ENCODE measurements at regions not wholly inside any gene's neighbourhood (a gene's known extent, or its start where the extent isn't known, plus 50 kb on each side); places are given as distances from the start of the nearest gene placed in this dataset.
A peak's percentile ranks its signal among the peaks of the same experiment; 100 is the strongest.
"Not testable (repeated sequence)": the region's sequence is repeated elsewhere in the genome, so short reads cannot be mapped to it uniquely, and the experiment has no call there.

DNA sequence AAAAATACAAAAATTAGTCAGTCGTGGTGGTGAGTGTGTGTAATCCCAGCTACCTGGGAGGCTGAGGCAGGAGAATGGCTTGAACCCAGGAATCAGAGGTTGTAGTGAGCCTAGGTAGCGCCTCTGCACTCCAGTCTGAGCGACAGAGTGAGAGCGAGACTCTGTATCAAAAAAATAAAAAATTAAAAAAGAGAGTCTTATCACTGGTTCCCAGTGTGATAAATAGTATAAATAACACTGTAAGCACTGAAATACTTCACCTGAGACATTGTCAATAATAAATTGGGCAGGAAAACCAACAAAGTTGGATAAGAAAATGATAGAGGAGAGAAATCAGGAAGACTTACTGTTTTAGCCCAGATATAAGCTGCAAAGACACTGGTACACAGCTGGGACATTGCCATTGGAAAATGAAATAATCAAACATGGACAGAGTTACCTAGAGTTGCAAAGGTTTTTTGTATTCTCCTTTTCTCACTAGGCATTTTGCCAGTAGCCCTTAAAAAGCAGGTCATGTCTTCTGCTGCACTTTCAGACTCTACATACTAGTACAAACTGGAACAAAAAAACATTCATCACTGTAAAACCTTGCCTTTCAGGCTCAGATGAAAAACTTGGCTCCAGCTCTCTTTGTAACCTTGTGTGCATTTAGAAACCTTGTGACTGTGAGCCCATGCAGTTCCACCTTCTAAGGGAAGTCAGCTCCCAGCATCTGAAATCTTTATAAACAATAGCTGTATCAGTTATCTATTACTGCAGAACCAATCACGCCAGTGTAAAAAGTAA is 55.0 kb upstream of the PPP1R2C start:
- Mint-ChIP-seq H3K27ac (no peak overlapping the region), H3K36me3 (ENCODE audit: low read depth) (no peaks in the 10 kb centered on the region), H3K9me3 (no peaks in the 10 kb centered on the region)

DNA sequence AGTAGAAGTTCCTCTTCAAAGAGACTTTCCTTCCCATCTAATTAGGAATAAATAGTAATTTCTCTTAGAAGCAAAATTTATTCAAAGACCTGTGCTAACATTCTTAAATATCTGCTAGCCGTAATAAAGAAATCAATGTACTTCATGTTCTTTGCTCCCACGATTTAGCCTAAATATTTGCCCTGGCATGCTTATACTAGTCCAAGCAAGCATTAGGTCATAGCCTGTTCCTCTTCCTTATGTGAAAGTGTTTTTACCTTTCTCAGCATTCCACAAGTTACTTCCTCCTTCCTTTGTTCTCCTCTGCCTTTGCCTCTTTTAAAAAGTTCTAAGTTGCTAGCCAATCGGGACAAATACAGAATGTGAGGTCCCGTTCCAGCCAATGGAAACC is 55.6 kb upstream of the PPP1R2C start:
- not testable (repeated sequence) for H3K27ac Mint-ChIP-seq; H3K36me3 Mint-ChIP-seq (ENCODE audit: low read depth); H3K9me3 Mint-ChIP-seq

More for the DNA sequence above, 55.0 kb upstream of the PPP1R2C start:
- H3K4me1 Mint-ChIP-seq: no peaks in the 10 kb centered on the region
- ATAC-seq (replicated peaks): no peak
- H3K4me3 Mint-ChIP-seq: no peak overlapping the region
- H3K27me3 Mint-ChIP-seq: no peaks in the 10 kb centered on the region

DNA sequence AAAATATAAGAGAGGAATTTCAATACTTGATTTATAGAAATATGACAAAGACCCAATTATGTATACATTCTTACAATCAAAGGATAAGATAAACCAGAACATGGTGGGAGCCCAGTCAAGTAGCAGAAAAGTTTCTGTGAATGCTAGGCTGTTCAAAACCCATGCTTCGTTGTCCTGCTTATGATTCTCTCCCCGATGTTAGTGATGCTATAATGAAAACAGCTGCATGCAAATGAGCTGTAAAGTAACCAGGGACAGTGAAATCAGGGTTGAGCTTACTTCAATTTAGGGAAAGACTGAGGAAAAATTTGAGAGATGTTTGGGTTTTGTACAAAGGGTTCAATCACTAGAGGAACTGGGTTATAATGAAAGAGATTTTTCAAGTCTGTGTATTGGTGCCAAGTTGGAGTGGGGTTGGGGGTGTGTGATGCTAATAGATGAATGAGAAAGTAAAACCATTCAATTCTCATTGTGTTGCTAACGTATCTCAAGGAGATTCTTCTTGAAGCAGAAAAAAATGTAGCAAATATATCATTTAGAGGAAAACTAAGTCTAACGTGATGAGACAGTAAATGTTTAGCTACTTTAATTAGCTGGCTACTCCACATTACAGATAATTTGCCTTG is 59.3 kb upstream of the PPP1R2C start:
- no peaks in the 10 kb centered on the region for H3K27me3 Mint-ChIP-seq
- no peak for ATAC-seq (replicated peaks)
- H3K4me3 Mint-ChIP-seq: no peak overlapping the region
- no peaks in the 10 kb centered on the region for H3K9me3 Mint-ChIP-seq
- no peak overlapping the region for H3K27ac Mint-ChIP-seq
- no peaks in the 10 kb centered on the region for H3K36me3 Mint-ChIP-seq (ENCODE audit: low read depth)
- H3K4me1 Mint-ChIP-seq: no peaks in the 10 kb centered on the region

More for the DNA sequence above, 55.6 kb upstream of the PPP1R2C start:
- H3K4me3 Mint-ChIP-seq; H3K4me1 Mint-ChIP-seq; H3K27me3 Mint-ChIP-seq; ATAC-seq (replicated peaks): not testable (repeated sequence)

DNA sequence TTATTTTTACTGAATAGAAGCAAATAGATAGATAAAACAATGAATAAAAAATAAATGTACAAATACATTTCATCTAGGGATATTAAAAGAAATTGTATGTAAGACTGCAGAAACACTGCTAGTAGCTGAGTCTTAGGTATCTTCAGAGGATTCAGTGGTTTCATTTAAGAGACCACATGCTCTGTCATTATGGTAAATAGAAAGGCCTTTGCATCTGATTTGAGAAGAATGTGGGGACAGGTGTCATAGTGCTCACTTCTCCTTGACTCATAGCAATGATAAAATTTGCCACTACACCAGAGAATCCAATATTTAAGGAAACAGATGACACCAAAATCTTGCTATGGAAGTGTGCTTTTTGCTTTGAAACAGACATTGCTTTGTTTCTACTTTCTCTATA is 59.8 kb upstream of the PPP1R2C start:
- no peak overlapping the region for H3K27ac Mint-ChIP-seq
- no peak overlapping the region for H3K4me3 Mint-ChIP-seq
- no peaks in the 10 kb centered on the region for H3K4me1 Mint-ChIP-seq
- peak; percentile 61 for ATAC-seq (replicated peaks)
- no peaks in the 10 kb centered on the region for H3K36me3 Mint-ChIP-seq (ENCODE audit: low read depth)
- H3K9me3 Mint-ChIP-seq: no peaks in the 10 kb centered on the region
- no peaks in the 10 kb centered on the region for H3K27me3 Mint-ChIP-seq

DNA sequence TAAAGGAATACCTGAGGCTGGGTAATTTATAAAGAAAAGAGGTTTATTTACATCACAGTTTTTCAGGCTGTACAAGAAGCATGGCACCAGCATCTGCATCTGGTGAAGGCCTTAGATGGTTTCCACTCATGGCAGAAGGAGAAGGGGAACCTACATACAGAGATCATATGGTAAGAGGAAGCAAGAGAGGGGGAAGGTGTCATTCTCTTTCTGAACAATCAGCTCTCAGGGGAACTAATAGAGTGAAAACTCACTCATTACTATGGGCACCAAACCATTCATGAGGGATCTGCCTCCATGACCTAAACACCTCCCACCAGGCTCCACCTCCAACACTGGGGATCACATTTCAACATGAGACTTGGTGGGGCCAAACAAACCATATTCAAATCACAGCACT is 61.7 kb upstream of the PPP1R2C start:
- no peak for ATAC-seq (replicated peaks)
- H3K4me3 Mint-ChIP-seq: no peak overlapping the region
- H3K4me1 Mint-ChIP-seq: no peaks in the 10 kb centered on the region
- H3K27ac Mint-ChIP-seq: no peak overlapping the region
- peaks cover under 1% of the 10 kb centered on the region for H3K9me3 Mint-ChIP-seq
- H3K27me3 Mint-ChIP-seq: no peaks in the 10 kb centered on the region
- H3K36me3 Mint-ChIP-seq (ENCODE audit: low read depth): no peaks in the 10 kb centered on the region

DNA sequence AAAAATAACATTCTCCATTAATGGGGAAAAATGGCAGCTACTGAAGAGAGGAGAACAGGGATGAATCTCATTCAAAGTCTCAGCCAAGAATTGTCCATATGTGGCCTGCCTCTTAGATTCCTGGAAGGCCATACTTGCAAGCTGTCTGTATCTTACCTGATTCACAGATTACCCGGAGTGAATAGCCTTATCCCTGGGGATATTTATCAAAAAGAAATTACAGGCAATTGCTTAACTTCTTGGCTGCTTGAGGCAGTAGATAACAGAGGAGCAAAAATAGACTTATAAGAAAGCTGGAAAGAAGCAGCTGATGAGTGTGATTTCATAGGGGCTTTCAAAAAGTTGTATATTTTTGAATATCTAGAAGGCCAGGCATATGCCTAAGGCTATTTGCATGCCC is 68.8 kb upstream of the PPP1R2C start:
- Mint-ChIP-seq H3K36me3 (ENCODE audit: low read depth) (no peaks in the 10 kb centered on the region), H3K27ac (no peak overlapping the region), H3K4me3 (no peak overlapping the region), H3K9me3 (peaks cover 8% of the 10 kb centered on the region), H3K4me1 (no peaks in the 10 kb centered on the region), H3K27me3 (no peaks in the 10 kb centered on the region)
- ATAC-seq (replicated peaks): no peak

DNA sequence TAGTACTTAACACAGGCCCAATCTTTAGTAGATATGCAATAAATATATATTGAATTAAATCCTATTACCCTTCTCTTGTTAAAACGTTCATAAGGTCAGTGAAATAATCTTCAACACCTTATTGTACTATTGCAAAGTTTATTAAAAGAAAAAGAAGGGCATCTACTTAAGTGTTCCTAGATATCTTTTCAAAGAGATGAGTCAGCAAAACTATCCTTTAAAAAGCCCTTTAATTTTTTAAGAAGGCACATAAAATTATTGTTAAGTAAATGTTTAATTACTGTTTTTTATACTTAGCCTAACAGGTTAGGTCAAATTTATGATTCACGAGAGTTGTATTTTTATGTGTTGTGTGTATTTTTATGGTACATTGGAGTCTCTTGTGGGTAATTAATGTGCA is 77.3 kb upstream of the PPP1R2C start:
- Mint-ChIP-seq H3K4me1 (no peaks in the 10 kb centered on the region), H3K27me3 (no peaks in the 10 kb centered on the region), H3K36me3 (ENCODE audit: low read depth) (no peaks in the 10 kb centered on the region), H3K4me3 (no peak overlapping the region), H3K9me3 (no peaks in the 10 kb centered on the region), H3K27ac (no peak overlapping the region)
- ATAC-seq (replicated peaks): no peak

DNA sequence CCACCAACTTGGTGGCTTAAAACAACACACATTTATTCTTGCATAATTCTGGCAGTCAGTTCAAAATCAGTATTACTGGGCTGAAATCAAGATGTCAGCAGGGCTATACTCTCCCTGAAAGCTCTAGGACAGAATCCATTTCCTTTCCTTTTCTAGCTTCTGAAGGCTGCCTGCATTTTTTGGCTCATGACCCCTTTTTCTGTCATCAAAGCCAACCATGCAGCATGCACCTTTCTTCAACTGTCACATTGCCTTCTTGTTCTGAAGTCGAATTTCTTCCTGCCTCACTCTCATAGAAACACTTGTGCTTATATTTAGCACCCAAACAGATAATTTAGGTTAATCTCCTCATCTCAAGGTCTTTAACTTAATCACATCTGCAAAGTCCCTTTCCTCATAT is 79.8 kb upstream of the PPP1R2C start:
- no peak overlapping the region for H3K4me3 Mint-ChIP-seq
- H3K9me3 Mint-ChIP-seq: no peaks in the 10 kb centered on the region
- ATAC-seq (replicated peaks): no peak
- no peak overlapping the region for H3K27ac Mint-ChIP-seq
- H3K36me3 Mint-ChIP-seq (ENCODE audit: low read depth): no peaks in the 10 kb centered on the region
- no peaks in the 10 kb centered on the region for H3K27me3 Mint-ChIP-seq
- H3K4me1 Mint-ChIP-seq: no peaks in the 10 kb centered on the region

DNA sequence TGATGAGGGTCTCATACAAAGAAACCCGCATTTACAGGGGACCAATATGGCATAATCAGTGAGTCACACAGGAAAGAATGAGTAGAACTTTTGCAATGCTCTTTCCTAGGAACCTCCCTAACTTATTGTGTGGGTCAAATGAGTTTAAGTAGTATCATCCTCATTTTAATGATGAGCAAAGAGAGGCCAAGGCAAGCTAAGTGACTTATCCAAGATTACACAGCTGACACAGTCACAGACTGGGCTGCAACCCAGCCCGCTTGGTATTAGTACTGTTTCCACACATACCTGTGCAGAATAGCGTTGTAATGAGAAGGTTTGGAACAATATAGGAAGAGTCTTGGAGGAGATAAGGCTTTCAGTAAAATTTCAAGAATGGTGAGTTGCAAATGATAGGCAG is 91.0 kb upstream of the PPP1R2C start:
- Mint-ChIP-seq H3K4me1 (peaks cover 5% of the 10 kb centered on the region), H3K9me3 (no peaks in the 10 kb centered on the region), H3K27me3 (no peaks in the 10 kb centered on the region), H3K4me3 (no peak overlapping the region), H3K27ac (no peak overlapping the region), H3K36me3 (ENCODE audit: low read depth) (no peaks in the 10 kb centered on the region)
- ATAC-seq (replicated peaks): no peak

DNA sequence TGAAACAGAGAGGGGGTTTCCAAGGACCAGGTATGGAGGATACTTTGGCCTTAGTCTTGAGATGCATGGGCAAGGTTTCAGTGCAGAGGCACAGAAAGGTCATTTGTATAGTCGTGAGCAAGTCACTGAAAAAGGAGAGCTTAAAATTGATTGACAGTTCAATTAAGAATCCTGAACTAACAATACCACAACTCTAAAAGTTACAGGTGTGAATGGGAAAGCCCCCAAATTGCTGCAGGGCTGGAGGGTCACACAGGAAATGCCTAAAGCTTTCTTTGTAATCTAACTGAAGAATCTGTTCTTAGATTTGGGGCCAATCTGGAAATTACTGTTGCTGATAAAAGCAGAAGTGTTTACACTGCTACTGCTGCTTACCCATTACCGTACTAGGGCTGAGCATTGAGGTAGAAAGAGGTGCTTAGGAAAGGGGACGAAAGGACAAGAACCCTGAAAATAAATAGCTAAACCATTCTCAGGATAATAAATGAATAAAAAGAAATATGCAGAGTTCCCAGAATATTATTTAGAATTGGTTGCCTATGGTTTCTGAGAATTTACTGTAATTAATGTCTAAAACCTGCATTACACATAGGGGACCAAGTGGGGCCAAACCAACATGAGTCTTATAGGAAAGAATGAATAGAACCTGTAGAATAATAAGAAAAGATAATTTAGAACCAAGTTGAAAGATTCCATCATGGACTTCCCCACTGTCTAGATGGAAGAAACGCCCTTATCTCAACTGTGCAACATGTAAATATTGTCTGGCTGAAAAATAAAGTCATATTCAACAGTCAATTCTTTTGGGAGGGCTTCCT is 91.9 kb upstream of the PPP1R2C start:
- peak; percentile 12 for ATAC-seq (replicated peaks)
- Mint-ChIP-seq H3K9me3 (no peaks in the 10 kb centered on the region), H3K36me3 (ENCODE audit: low read depth) (no peaks in the 10 kb centered on the region), H3K27ac (no peak overlapping the region), H3K4me3 (no peak overlapping the region), H3K4me1 (peaks cover 5% of the 10 kb centered on the region), H3K27me3 (no peaks in the 10 kb centered on the region)

DNA sequence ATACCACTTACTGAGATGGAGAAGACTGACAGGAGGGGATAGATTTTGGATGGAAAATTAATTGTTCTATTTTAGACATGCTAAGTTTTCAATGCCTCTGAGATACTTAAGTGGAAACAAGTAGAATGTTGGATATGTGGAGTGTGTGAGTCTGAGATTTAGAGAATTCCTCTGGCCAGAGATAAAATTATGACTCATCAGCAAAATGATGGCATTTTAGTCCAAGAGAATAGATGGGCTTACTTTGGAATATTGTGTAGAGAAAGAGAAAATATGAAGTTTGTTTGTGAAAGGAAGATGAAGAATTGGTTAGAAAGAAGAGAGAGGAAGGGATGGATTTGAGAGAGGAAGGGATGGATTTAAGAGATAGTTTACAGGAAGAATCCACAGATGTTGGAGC is 108.6 kb upstream of the PPP1R2C start:
- H3K4me3 Mint-ChIP-seq: no peak overlapping the region
- H3K27me3 Mint-ChIP-seq: no peaks in the 10 kb centered on the region
- no peaks in the 10 kb centered on the region for H3K4me1 Mint-ChIP-seq
- no peak overlapping the region for H3K27ac Mint-ChIP-seq
- no peak for ATAC-seq (replicated peaks)
- no peaks in the 10 kb centered on the region for H3K9me3 Mint-ChIP-seq
- no peaks in the 10 kb centered on the region for H3K36me3 Mint-ChIP-seq (ENCODE audit: low read depth)

DNA sequence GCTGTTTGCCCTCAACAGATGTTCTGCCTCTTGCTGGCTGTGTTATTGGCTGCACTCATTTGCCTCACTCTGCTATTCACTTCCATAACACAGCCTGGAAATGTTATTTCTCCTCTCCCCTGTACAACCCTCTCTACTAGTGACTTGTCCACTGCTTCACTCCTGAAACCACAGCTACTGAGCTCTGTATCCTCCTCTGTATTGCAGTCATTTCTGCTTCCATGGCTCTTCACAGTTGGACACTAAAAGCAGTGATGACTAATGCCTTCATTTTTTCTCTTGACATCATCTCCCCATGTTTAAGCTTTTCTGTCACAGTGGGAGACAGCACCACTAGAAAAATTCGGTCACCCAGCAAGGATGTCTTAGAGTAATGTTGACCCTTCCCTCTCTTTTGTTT is 123.0 kb upstream of the PPP1R2C start:
- ATAC-seq (replicated peaks): no peak
- no peak overlapping the region for H3K27ac Mint-ChIP-seq
- H3K27me3 Mint-ChIP-seq: no peaks in the 10 kb centered on the region
- H3K9me3 Mint-ChIP-seq: no peaks in the 10 kb centered on the region
- H3K36me3 Mint-ChIP-seq (ENCODE audit: low read depth): no peaks in the 10 kb centered on the region
- no peak overlapping the region for H3K4me3 Mint-ChIP-seq
- H3K4me1 Mint-ChIP-seq: no peaks in the 10 kb centered on the region

DNA sequence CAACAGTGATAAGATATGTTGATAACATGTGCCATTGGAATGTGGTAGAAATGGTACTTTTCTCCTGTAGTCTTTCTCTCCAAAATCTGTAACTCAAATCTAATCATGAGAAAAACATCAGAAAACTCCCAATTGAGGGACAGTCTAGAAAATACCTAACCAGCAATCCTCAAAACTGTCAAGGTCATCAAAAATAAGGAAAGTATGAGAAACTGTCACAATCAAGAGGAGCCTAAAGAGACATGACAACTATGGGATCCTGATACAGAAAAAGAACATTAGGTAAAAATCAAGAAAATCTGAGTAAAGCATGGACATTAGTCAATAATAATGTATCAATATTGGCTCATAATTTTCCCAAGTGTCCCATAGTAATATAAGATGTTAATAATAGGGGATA is 124.5 kb upstream of the PPP1R2C start:
- Mint-ChIP-seq H3K36me3 (ENCODE audit: low read depth) (no peaks in the 10 kb centered on the region), H3K27me3 (no peaks in the 10 kb centered on the region), H3K27ac (no peak overlapping the region), H3K4me1 (no peaks in the 10 kb centered on the region), H3K9me3 (no peaks in the 10 kb centered on the region), H3K4me3 (no peak overlapping the region)
- ATAC-seq (replicated peaks): no peak

DNA sequence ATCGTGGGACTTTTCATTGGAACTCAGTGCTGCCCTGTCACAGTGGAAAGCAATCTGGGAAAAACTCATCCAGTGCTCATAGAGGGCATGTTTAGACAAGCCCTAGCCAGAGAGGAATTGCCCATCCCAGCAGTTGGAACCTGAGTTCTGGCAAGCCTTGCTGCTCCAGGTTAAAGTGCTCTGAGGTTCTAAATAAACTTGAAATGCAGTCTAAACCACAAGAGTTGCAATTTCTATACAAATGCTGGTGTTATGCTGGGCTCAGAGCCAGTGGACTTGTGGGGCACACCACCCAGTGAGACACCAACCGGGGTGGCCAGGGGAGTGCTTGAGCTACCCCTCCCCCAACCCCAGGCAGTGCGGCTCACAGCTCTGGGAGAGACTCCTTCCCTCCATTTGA is 142.8 kb upstream of the PPP1R2C start:
- Mint-ChIP-seq H3K9me3 (peaks cover 10% of the 10 kb centered on the region), H3K27ac (no peak overlapping the region), H3K36me3 (ENCODE audit: low read depth) (no peaks in the 10 kb centered on the region), H3K27me3 (no peaks in the 10 kb centered on the region), H3K4me3 (no peak overlapping the region), H3K4me1 (no peaks in the 10 kb centered on the region)
- no peak for ATAC-seq (replicated peaks)

DNA sequence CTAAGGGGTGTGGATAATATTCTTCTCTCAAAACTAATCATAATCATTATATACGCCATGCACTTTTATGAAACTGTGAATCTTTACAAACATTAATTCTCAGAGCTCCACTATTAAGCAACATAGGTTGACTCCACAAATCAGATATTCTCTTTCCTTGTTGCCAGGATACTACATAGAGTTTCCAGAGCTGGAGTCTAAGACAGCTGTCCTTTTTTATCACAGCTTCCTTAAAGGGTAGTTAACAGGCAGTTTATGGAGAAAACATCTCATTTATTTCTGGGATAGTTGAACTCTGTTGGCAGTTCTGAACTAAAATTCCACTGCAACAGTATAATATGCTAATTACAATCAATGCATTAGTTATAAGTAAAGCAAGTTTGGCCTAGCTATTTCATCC is 152.1 kb upstream of the PPP1R2C start:
- Mint-ChIP-seq H3K4me3 (no peak overlapping the region), H3K36me3 (ENCODE audit: low read depth) (no peaks in the 10 kb centered on the region), H3K27me3 (no peaks in the 10 kb centered on the region), H3K9me3 (peaks cover 4% of the 10 kb centered on the region), H3K4me1 (peaks cover 6% of the 10 kb centered on the region), H3K27ac (no peak overlapping the region)
- ATAC-seq (replicated peaks): no peak
